ENCODE measurements at regions not wholly inside any gene's neighbourhood (a gene's known extent, or its start where the extent isn't known, plus 50 kb on each side); places are given as distances from the start of the nearest gene placed in this dataset.

GRCh38 chr5:96142786-96143434 lies 181.3 kb upstream of the ELL2 start:
- no peak overlapping the region for H3K4me3 ChIP-seq (ENCODE audit: low read depth, low read length)
- TF ChIP-seq TSHZ1 (tag by site-specific recombination; IDR thresholded peaks at IDR 0.05; ENCODE audit: borderline replicate concordance) = no peak
- TF ChIP-seq KLF17 (tag by site-specific recombination; IDR thresholded peaks at IDR 0.05) = no peak
- no peak for TF ChIP-seq ZNF10 (tag by site-specific recombination; IDR thresholded peaks at IDR 0.05)
- no peak for TF ChIP-seq GLIS1 (tag by site-specific recombination; IDR thresholded peaks at IDR 0.05)
- no peak for TF ChIP-seq ZNF76 (tag by site-specific recombination; IDR thresholded peaks at IDR 0.05; ENCODE audit: borderline replicate concordance, low read depth)
- no peak for TF ChIP-seq ZNF561 (tag by site-specific recombination; IDR thresholded peaks at IDR 0.05; ENCODE audit: borderline replicate concordance)
- no peak for TF ChIP-seq ZNF600 (tag by site-specific recombination; IDR thresholded peaks at IDR 0.05)
- no peak for TF ChIP-seq ZNF776 (tag by site-specific recombination; IDR thresholded peaks at IDR 0.05; ENCODE audit: borderline replicate concordance)
- no peak for TF ChIP-seq ZNF560 (tag by site-specific recombination; IDR thresholded peaks at IDR 0.05; ENCODE audit: borderline replicate concordance)
- no peak for TF ChIP-seq ZNF670 (tag by site-specific recombination; IDR thresholded peaks at IDR 0.05; ENCODE audit: low read depth)
- TF ChIP-seq ZBTB17 (tag by site-specific recombination; IDR thresholded peaks at IDR 0.05) = no peak
- no peak for TF ChIP-seq ZNF624 (tag by site-specific recombination; IDR thresholded peaks at IDR 0.05)
- TF ChIP-seq PRDM1 (tag by site-specific recombination; IDR thresholded peaks at IDR 0.05) = no peak
- TF ChIP-seq BCL6B (tag by site-specific recombination; IDR thresholded peaks at IDR 0.05) = no peak
- no peak for TF ChIP-seq ZNF488 (tag by site-specific recombination; IDR thresholded peaks at IDR 0.05)
- no peak for TF ChIP-seq ZNF585B (tag by site-specific recombination; IDR thresholded peaks at IDR 0.05)
- no peak for TF ChIP-seq ZBTB7A (tag by site-specific recombination; IDR thresholded peaks at IDR 0.05; ENCODE audit: low read depth)
- TF ChIP-seq GLI4 (tag by site-specific recombination; IDR thresholded peaks at IDR 0.05) = no peak
- no peak for TF ChIP-seq ZSCAN16 (tag by site-specific recombination; IDR thresholded peaks at IDR 0.05)
- TF ChIP-seq KLF10 (tag by site-specific recombination; IDR thresholded peaks at IDR 0.05) = no peak
- no peaks in the 10 kb centered on the region for H3K9me3 ChIP-seq (ENCODE audit: control insufficient read depth, insufficient read depth, low read depth, low read length)
- no peak overlapping the region for H3K27ac ChIP-seq (ENCODE audit: extremely low read depth, low read depth, low read length)
- ChIA-PET POLR2A (no interaction called here), CTCF (no interaction called here)
- no peaks in the 10 kb centered on the region for H3K36me3 ChIP-seq (ENCODE audit: control insufficient read depth in 2 of 2, insufficient read depth in 1 of 2, low read length in 2 of 2)
- peaks cover 5% of the 10 kb centered on the region; the same call in 1 of the 2 replicates for H3K4me1 ChIP-seq (ENCODE audit: control insufficient read depth, insufficient read depth, low read length)
